22Rv1 (cell line): ENCODE measurements at regions not wholly inside any gene's neighbourhood (a gene's known extent, or its start where the extent isn't known, plus 50 kb on each side); places are given as distances from the start of the nearest gene placed in this dataset.

ENCODE experiments used
- ZFX ChIP-seq: fragments of 450-650 bp; IDR thresholded peaks from 2 replicates; pipeline ENCODE4 v1.6.1; 2017; ENCODE audit warnings: antibody characterized with exemption, borderline replicate concordance
- TF ChIP-seq, protein P1 (sequence below): fragments of 450-650 bp; IDR thresholded peaks from 2 replicates; pipeline ENCODE4 v1.5.1; 2017; ENCODE audit warnings: mild to moderate bottlenecking

DNA sequence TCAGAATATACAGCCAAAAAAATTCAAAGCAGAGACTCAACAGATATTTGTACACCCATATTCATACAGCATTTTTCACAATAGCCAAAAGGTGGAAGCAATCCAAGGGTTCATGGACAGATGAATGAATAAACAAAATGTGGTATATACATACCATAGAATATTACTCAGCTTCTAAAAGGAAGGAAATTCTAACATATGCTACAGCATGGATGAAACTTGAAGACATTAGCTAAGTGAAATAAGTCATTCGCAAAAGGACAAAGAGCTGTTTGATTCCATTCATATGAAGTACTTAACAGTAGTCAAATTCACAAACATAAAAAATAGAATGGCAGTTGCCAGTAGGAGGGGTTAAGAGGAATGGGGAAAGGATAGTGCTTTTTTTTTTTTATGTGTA is 91.8 kb upstream of the ARID2 start:
- TF ChIP-seq, protein P1, sequence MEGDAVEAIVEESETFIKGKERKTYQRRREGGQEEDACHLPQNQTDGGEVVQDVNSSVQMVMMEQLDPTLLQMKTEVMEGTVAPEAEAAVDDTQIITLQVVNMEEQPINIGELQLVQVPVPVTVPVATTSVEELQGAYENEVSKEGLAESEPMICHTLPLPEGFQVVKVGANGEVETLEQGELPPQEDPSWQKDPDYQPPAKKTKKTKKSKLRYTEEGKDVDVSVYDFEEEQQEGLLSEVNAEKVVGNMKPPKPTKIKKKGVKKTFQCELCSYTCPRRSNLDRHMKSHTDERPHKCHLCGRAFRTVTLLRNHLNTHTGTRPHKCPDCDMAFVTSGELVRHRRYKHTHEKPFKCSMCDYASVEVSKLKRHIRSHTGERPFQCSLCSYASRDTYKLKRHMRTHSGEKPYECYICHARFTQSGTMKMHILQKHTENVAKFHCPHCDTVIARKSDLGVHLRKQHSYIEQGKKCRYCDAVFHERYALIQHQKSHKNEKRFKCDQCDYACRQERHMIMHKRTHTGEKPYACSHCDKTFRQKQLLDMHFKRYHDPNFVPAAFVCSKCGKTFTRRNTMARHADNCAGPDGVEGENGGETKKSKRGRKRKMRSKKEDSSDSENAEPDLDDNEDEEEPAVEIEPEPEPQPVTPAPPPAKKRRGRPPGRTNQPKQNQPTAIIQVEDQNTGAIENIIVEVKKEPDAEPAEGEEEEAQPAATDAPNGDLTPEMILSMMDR = no peak
- TF ChIP-seq ZFX = no peak
